ENCODE measurements at regions not wholly inside any gene's neighbourhood (a gene's known extent, or its start where the extent isn't known, plus 50 kb on each side); places are given as distances from the start of the nearest gene placed in this dataset.

DNA sequence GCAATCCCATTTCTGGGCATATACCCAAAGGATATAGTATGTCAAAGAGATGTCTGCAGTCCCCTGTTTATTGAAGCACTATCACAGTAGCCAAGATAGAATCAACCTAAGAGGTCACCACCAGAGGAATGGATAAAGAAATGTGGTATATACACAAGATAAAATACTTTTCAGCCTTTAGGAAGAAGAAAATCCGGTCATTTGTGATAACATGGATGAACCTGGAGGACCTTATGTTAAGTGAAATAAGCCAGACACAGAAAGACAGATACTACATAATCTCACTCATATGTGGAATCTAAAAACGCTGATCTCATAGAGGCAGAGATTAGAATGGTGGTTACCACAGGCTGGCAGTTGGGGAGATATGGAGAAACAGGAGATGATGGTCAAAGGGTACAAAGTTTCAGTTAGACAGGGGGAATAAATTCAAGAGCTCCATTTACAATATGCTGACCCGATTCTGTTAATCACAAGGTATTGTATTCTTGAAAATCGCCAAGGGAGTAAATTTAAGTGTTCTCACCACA lies 195.8 kb downstream of the MTHFS start:
- TF ChIP-seq CTCF (IDR thresholded peaks at IDR 0.05; ENCODE audit: low read depth, low read length) (no peak), POLR2A (IDR thresholded peaks at IDR 0.05; ENCODE audit: extremely low read depth, insufficient read length) (no peak)
- TF ChIP-seq, protein P1, sequence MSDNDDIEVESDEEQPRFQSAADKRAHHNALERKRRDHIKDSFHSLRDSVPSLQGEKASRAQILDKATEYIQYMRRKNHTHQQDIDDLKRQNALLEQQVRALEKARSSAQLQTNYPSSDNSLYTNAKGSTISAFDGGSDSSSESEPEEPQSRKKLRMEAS (IDR thresholded peaks at IDR 0.05; ENCODE audit: low read depth, low read length), result no peak
